Caco-2 (cell line): ENCODE measurements at regions not wholly inside any gene's neighbourhood (a gene's known extent, or its start where the extent isn't known, plus 50 kb on each side); places are given as distances from the start of the nearest gene placed in this dataset.

ENCODE experiments used
- BruUV-seq: library from RNA; stranded (reverse); fragments of 400-500 nt; replicated peaks from 2 replicates; lab custom pipeline; 2021; lab: Mats Ljungman, UMichigan
- CTCF ChIA-PET: fragments of 300-600 bp; sonication (Branson Sonifier 250); formaldehyde crosslinking; loops from one replicate; lab custom pipeline; 2022; ENCODE audit warnings: antibody characterized with exemption; lab: Charles Lee
- POLR2A ChIA-PET: fragments of 300-600 bp; sonication (Branson Sonifier 250); formaldehyde crosslinking; loops from one replicate; lab custom pipeline; 2022; ENCODE audit warnings: antibody characterized with exemption; lab: Charles Lee
- DNase-seq, 2 experiments: peaks; one replicate each; pipeline versions ENCODE4 v3.0.0 to v3.0.0-alpha.2; 2020 to 2022
- H3K27me3 ChIP-seq: replicated peaks from 2 replicates; pipeline ENCODE4 v1.6.0; 2011; ENCODE audit warnings: low read length; ENCODE audit not compliant: control insufficient read depth, insufficient read depth
- H3K36me3 ChIP-seq: 2 replicates; pipeline ENCODE4 v1.5.1; 2011; ENCODE audit warnings: low read length; ENCODE audit not compliant: control insufficient read depth, insufficient read depth
- H3K4me1 ChIP-seq: fragments of 250-450 bp; sonication (Bioruptor Pico); 2 replicates; pipeline ENCODE4 v1.5.1; 2020; ENCODE audit warnings: mild to moderate bottlenecking
- H3K4me3 ChIP-seq: 2 replicates; pipeline ENCODE4 v1.5.1; 2011; ENCODE audit warnings: low read depth, mild to moderate bottlenecking, control low read depth, low read length
- H3K9me3 ChIP-seq: fragments of 250-450 bp; sonication (Bioruptor Pico); 2 replicates; pipeline ENCODE4 v1.5.1; 2020; ENCODE audit warnings: mild to moderate bottlenecking, moderate library complexity
- H3K27ac Mint-ChIP-seq: one replicate; pipeline ENCODE4 v1.8.0; 2022; ENCODE audit warnings: mixed read lengths; ENCODE audit not compliant: unreplicated experiment
- H3K27me3 Mint-ChIP-seq: one replicate; pipeline ENCODE4 v1.8.0; 2022; ENCODE audit warnings: mixed read lengths; ENCODE audit not compliant: insufficient read depth, unreplicated experiment
- H3K36me3 Mint-ChIP-seq: one replicate; pipeline ENCODE4 v1.8.0; 2022; ENCODE audit warnings: mild to moderate bottlenecking, mixed read lengths; ENCODE audit not compliant: insufficient read depth, unreplicated experiment
- H3K4me1 Mint-ChIP-seq: one replicate; pipeline ENCODE4 v1.8.0; 2022; ENCODE audit warnings: low read depth, mixed read lengths; ENCODE audit not compliant: unreplicated experiment
- H3K4me3 Mint-ChIP-seq: one replicate; pipeline ENCODE4 v1.8.0; 2022; ENCODE audit warnings: mild to moderate bottlenecking, moderate library complexity, mixed read lengths; ENCODE audit not compliant: unreplicated experiment
- H3K9me3 Mint-ChIP-seq: one replicate; pipeline ENCODE4 v1.8.0; 2022; ENCODE audit warnings: mixed read lengths; ENCODE audit not compliant: unreplicated experiment
- intact Hi-C: fragments of 100-400 bp; cut with micrococcal nuclease; formaldehyde crosslinking; loops from one replicate; pipeline ENCODE4 v1.10.0; 2022; ENCODE audit not compliant: unreplicated experiment
- TF ChIP-seq, protein P1 (sequence below), 2 experiments: fragments of 200-600 bp in 1 of 2; IDR thresholded peaks; 1 replicate in 1 of 2; 2 replicates in 1 of 2; pipeline versions ENCODE4 v1.5.1 to v1.8.0; 2011 to 2022; ENCODE audit warnings: antibody characterized with exemption in 1 of 2, control low read depth in 1 of 2, inconsistent platforms in 1 of 2, low read depth in 1 of 2, low read length in 1 of 2, mild to moderate bottlenecking in 1 of 2, moderate library complexity in 1 of 2; ENCODE audit not compliant: insufficient read depth in 1 of 2, severe bottlenecking in 1 of 2, unreplicated experiment in 1 of 2

DNA sequence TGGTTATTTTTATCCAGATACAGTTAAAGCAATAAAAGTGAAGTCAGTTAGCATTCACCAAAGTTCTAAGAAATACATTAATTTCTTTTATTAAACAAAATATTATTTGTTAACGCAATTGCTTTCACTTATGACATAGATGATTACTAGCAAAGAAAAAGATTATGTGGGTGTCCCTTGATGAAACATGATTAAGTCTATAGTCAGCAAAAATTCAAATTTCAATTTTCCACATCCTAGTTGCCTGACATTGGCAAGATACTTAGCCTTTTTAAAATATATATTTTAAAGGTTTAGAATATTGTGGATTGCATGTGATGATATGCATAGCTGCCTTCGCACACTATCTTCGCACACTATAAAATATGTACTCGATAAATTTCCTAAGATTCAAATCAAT lies 1780.5 kb upstream of the MIR17HG start:
- intact Hi-C loops = no loop called here
- BruUV-seq = no TSS peak
- Mint-ChIP-seq H3K4me1 (no peaks in the 10 kb centered on the region), H3K4me3 (no peak overlapping the region), H3K9me3 (peaks cover 23% of the 10 kb centered on the region), H3K27ac (no peak overlapping the region), H3K36me3 (no peaks in the 10 kb centered on the region), H3K27me3 (no peaks in the 10 kb centered on the region)
- TF ChIP-seq, protein P1, sequence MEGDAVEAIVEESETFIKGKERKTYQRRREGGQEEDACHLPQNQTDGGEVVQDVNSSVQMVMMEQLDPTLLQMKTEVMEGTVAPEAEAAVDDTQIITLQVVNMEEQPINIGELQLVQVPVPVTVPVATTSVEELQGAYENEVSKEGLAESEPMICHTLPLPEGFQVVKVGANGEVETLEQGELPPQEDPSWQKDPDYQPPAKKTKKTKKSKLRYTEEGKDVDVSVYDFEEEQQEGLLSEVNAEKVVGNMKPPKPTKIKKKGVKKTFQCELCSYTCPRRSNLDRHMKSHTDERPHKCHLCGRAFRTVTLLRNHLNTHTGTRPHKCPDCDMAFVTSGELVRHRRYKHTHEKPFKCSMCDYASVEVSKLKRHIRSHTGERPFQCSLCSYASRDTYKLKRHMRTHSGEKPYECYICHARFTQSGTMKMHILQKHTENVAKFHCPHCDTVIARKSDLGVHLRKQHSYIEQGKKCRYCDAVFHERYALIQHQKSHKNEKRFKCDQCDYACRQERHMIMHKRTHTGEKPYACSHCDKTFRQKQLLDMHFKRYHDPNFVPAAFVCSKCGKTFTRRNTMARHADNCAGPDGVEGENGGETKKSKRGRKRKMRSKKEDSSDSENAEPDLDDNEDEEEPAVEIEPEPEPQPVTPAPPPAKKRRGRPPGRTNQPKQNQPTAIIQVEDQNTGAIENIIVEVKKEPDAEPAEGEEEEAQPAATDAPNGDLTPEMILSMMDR (IDR thresholded peaks at IDR 0.05; ENCODE audit: insufficient read depth in 1 of 2, low read depth in 1 of 2, low read length in 1 of 2, severe bottlenecking in 1 of 2, unreplicated experiment in 1 of 2) = no peak
- DNase-seq = no peak
- Histone ChIP-seq H3K27me3 (no peaks in the 10 kb centered on the region), H3K4me3 (no peak overlapping the region), H3K36me3 (no peaks in the 10 kb centered on the region), H3K9me3 (peaks cover 4% of the 10 kb centered on the region; the same call in 1 of the 2 replicates), H3K4me1 (no peaks in the 10 kb centered on the region)
- ChIA-PET CTCF (no interaction called here), POLR2A (no interaction called here)

DNA sequence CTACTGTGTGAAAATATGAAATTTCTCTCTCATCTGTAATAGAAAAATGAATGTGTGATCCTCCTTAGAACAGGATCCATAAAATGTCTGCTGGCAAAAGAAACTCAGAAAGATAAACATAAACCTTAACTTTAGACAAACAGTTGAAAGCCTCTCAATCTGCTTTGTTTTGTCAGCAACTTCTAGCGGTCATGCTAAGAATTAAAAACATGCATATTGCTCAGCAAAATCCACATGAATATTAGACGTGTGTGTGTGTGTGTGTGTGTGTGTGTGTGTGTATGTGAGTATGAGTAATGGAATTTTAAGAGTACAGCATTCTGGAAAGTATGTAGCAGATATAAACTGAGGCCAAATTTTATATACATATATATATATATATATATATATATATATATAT lies 1779.2 kb upstream of the MIR17HG start:
- no TSS peak for BruUV-seq
- ChIA-PET CTCF (no interaction called here), POLR2A (no interaction called here)
- peaks cover 31% of the 10 kb centered on the region for H3K9me3 Mint-ChIP-seq
- TF ChIP-seq, protein P1 (IDR thresholded peaks at IDR 0.05; ENCODE audit: insufficient read depth in 1 of 2, low read depth in 1 of 2, low read length in 1 of 2, severe bottlenecking in 1 of 2, unreplicated experiment in 1 of 2) = no peak
- no peaks in the 10 kb centered on the region for H3K36me3 Mint-ChIP-seq
- H3K27me3 Mint-ChIP-seq = no peaks in the 10 kb centered on the region
- no peak overlapping the region for H3K4me3 Mint-ChIP-seq
- Histone ChIP-seq H3K4me3 (no peak overlapping the region), H3K9me3 (peaks cover 8% of the 10 kb centered on the region; the same call in 1 of the 2 replicates), H3K36me3 (no peaks in the 10 kb centered on the region), H3K27me3 (no peaks in the 10 kb centered on the region), H3K4me1 (no peaks in the 10 kb centered on the region)
- intact Hi-C loops = no loop called here
- H3K4me1 Mint-ChIP-seq = no peaks in the 10 kb centered on the region
- DNase-seq = no peak
- no peak overlapping the region for H3K27ac Mint-ChIP-seq

DNA sequence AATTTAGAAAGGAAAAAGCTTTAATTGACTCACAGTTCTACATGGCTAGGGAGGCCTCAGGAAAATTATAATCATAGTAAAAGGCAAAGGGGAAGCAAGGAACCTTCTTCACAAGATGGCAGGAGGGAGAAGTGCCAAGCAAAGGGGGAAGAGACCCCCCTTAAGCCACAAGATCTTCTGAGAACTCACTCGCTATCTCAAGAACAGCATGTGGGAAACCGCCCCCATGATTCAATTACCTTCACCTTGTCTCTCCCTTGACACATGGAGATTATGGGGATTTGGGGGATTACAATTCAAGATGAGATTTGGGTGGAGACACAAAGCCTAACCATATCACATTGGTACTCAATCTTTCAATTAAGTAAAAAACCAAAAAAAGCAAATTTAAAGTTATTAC lies 1778.7 kb upstream of the MIR17HG start:
- Histone ChIP-seq H3K36me3 (no peaks in the 10 kb centered on the region), H3K4me1 (no peaks in the 10 kb centered on the region), H3K9me3 (peaks cover 8% of the 10 kb centered on the region; the same call in 1 of the 2 replicates), H3K4me3 (no peak overlapping the region), H3K27me3 (no peaks in the 10 kb centered on the region)
- CTCF ChIA-PET = no interaction called here
- intact Hi-C loops = no loop called here
- no peak for DNase-seq
- H3K9me3 Mint-ChIP-seq = peaks cover 35% of the 10 kb centered on the region
- no peak overlapping the region for H3K4me3 Mint-ChIP-seq
- POLR2A ChIA-PET = no interaction called here
- no TSS peak for BruUV-seq
- H3K36me3 Mint-ChIP-seq = no peaks in the 10 kb centered on the region
- H3K27me3 Mint-ChIP-seq = no peaks in the 10 kb centered on the region
- TF ChIP-seq, protein P1 (IDR thresholded peaks at IDR 0.05; ENCODE audit: insufficient read depth in 1 of 2, low read depth in 1 of 2, low read length in 1 of 2, severe bottlenecking in 1 of 2, unreplicated experiment in 1 of 2) = no peak
- H3K27ac Mint-ChIP-seq = no peak overlapping the region
- no peaks in the 10 kb centered on the region for H3K4me1 Mint-ChIP-seq
